IMR-90 (cell line): ENCODE measurements at regions not wholly inside any gene's neighbourhood (a gene's known extent, or its start where the extent isn't known, plus 50 kb on each side); places are given as distances from the start of the nearest gene placed in this dataset.

Source experiments
- ATAC-seq: fragments of 200-7000 bp; cut with Tn5 transposase; 2 replicates; pipeline ENCODE4 v1.9.1; 2020; ENCODE audit warnings: low read depth, mild to moderate bottlenecking, moderate library complexity
- BruUV-seq: library from RNA; stranded (reverse); fragments of 400-500 nt; replicated peaks from 2 replicates; lab custom pipeline; 2021; lab: Mats Ljungman, UMichigan
- CTCF ChIA-PET: fragments of 300-600 bp; formaldehyde crosslinking; extraction: SDS; loops from one replicate; lab custom pipeline; 2021; ENCODE audit warnings: antibody characterized with exemption; lab: Yijun Ruan, JAX
- POLR2A ChIA-PET: fragments of 300-600 bp; sonication (Branson Sonifier 250); formaldehyde crosslinking; loops from one replicate; lab custom pipeline; 2022; ENCODE audit warnings: antibody characterized with exemption; ENCODE audit not compliant: unreplicated experiment; lab: Charles Lee
- DNase-seq: peaks from one replicate; pipeline ENCODE4 v3.0.0; 2013
- H2AFZ ChIP-seq: replicated peaks from 2 replicates; pipeline ENCODE3; 2013; ENCODE audit warnings: low read length, mild to moderate bottlenecking; ENCODE audit not compliant: poor library complexity
- H2AK5ac ChIP-seq: 2 replicates; pipeline ENCODE4 v1.6.1; 2013; ENCODE audit warnings: low read depth, low read length, inconsistent platforms
- H2AK9ac ChIP-seq: replicated peaks from 2 replicates; pipeline ENCODE3; 2013; ENCODE audit warnings: mild to moderate bottlenecking, low read depth, low read length, moderate library complexity; ENCODE audit not compliant: poor library complexity
- H2BK120ac ChIP-seq: 2 replicates; pipeline ENCODE4 v1.6.1; 2013; ENCODE audit warnings: low read depth, low read length, inconsistent platforms
- H2BK15ac ChIP-seq: 3 replicates; pipeline ENCODE4 v1.6.1; 2013; ENCODE audit warnings: low read depth, low read length, inconsistent platforms
- H2BK20ac ChIP-seq: 2 replicates; pipeline ENCODE4 v1.6.1; 2013; ENCODE audit warnings: low read depth, mild to moderate bottlenecking, inconsistent platforms, low read length, moderate library complexity
- H2BK5ac ChIP-seq: 2 replicates; pipeline ENCODE4 v1.6.1; 2013; ENCODE audit warnings: mild to moderate bottlenecking, low read depth, low read length, inconsistent platforms; ENCODE audit not compliant: poor library complexity, severe bottlenecking
- H3K14ac ChIP-seq: replicated peaks from 2 replicates; pipeline ENCODE4 v1.6.1; 2013; ENCODE audit warnings: low read depth, low read length, inconsistent platforms
- H3K18ac ChIP-seq: 2 replicates; pipeline ENCODE4 v1.6.1; 2013; ENCODE audit warnings: low read depth, low read length, control low read depth
- H3K23ac ChIP-seq: 2 replicates; pipeline ENCODE4 v1.6.1; 2013; ENCODE audit warnings: low read depth, low read length, inconsistent platforms
- H3K27ac ChIP-seq: 2 replicates; pipeline ENCODE4 v1.5.1; 2013; ENCODE audit warnings: mild to moderate bottlenecking, control low read depth, low read length; ENCODE audit not compliant: insufficient read depth
- H3K27me3 ChIP-seq: 2 replicates; pipeline ENCODE4 v1.6.1; 2013; ENCODE audit warnings: low read length; ENCODE audit not compliant: control insufficient read depth, insufficient read depth
- H3K36me3 ChIP-seq: 2 replicates; pipeline ENCODE4 v1.6.1; 2013; ENCODE audit warnings: low read length, mixed read lengths; ENCODE audit not compliant: control insufficient read depth, insufficient read depth
- H3K4ac ChIP-seq: 2 replicates; pipeline ENCODE4 v1.6.1; 2013; ENCODE audit warnings: low read depth, low read length, inconsistent platforms
- H3K4me1 ChIP-seq: 2 replicates; pipeline ENCODE4 v1.6.1; 2013; ENCODE audit warnings: low read length, mixed read lengths; ENCODE audit not compliant: control insufficient read depth, insufficient read depth
- H3K4me2 ChIP-seq: 2 replicates; pipeline ENCODE4 v1.6.1; 2013; ENCODE audit warnings: low read depth, mild to moderate bottlenecking, control low read depth, low read length, moderate library complexity
- H3K4me3 ChIP-seq: 2 replicates; pipeline ENCODE4 v1.5.1; 2013; ENCODE audit warnings: low read depth, mild to moderate bottlenecking, control low read depth, low read length, moderate library complexity; ENCODE audit not compliant: insufficient read depth
- H3K56ac ChIP-seq: 2 replicates; pipeline ENCODE4 v1.6.1; 2013; ENCODE audit warnings: low read length, inconsistent platforms; ENCODE audit not compliant: insufficient read depth; ENCODE audit errors: extremely low read depth
- H3K79me1 ChIP-seq, 2 experiments: 2 replicates each; pipeline ENCODE4 v1.6.1; 2013; ENCODE audit warnings: low read length in 2 of 2, inconsistent platforms in 1 of 2, low read depth in 1 of 2
- H3K9ac ChIP-seq: 2 replicates; pipeline ENCODE4 v1.6.1; 2013; ENCODE audit warnings: low read depth, low read length, control low read depth
- H3K9me1 ChIP-seq: 2 replicates; pipeline ENCODE4 v1.6.1; 2013; ENCODE audit warnings: low read length, inconsistent platforms; ENCODE audit not compliant: insufficient read depth
- H3K9me3 ChIP-seq: 2 replicates; pipeline ENCODE4 v1.6.1; 2013; ENCODE audit warnings: low read length; ENCODE audit not compliant: control insufficient read depth, insufficient read depth
- H4K20me1 ChIP-seq: 2 replicates; pipeline ENCODE4 v1.6.1; 2013; ENCODE audit warnings: low read length, inconsistent platforms; ENCODE audit not compliant: insufficient read depth
- H4K5ac ChIP-seq: 2 replicates; pipeline ENCODE4 v1.6.1; 2013; ENCODE audit warnings: mild to moderate bottlenecking, low read depth, low read length, control low read depth
- H4K8ac ChIP-seq, 2 experiments: 2 replicates each; pipeline ENCODE4 v1.6.1; 2013; ENCODE audit warnings: low read depth in 2 of 2, low read length in 2 of 2, control low read depth in 1 of 2, inconsistent platforms in 1 of 2
- H4K91ac ChIP-seq: 2 replicates; pipeline ENCODE4 v1.6.1; 2013; ENCODE audit warnings: low read depth, low read length, inconsistent platforms; ENCODE audit not compliant: insufficient read depth
- BHLHE40 ChIP-seq: fragments of 150-350 bp; IDR thresholded peaks from 2 replicates; pipeline ENCODE4 v1.6.1; 2016; ENCODE audit warnings: mild to moderate bottlenecking, low read depth, low read length
- CEBPB ChIP-seq: IDR thresholded peaks from 2 replicates; pipeline ENCODE4 v1.6.1; 2012; ENCODE audit warnings: low read depth, low read length, improper control_type of control experiment
- CHD1 ChIP-seq: IDR thresholded peaks from 2 replicates; pipeline ENCODE4 v1.6.1; 2012; ENCODE audit warnings: low read depth, low read length, improper control_type of control experiment
- CTCF ChIP-seq: conservative IDR thresholded peaks from 2 replicates; pipeline ENCODE4 v1.5.1; 2012; ENCODE audit warnings: mild to moderate bottlenecking, low read depth, low read length, improper control_type of control experiment
- ELK1 ChIP-seq: fragments of 150-350 bp; IDR thresholded peaks from 2 replicates; pipeline ENCODE4 v1.6.1; 2016; ENCODE audit warnings: low read depth, mild to moderate bottlenecking, low read length, moderate library complexity, borderline replicate concordance
- MAFK ChIP-seq: IDR thresholded peaks from 2 replicates; pipeline ENCODE4 v1.6.1; 2012; ENCODE audit warnings: low read depth, low read length, improper control_type of control experiment
- MAZ ChIP-seq: IDR thresholded peaks from 2 replicates; pipeline ENCODE4 v1.6.1; 2012; ENCODE audit warnings: low read depth, mild to moderate bottlenecking, low read length, improper control_type of control experiment, moderate library complexity, borderline replicate concordance
- MXI1 ChIP-seq: IDR thresholded peaks from 2 replicates; pipeline ENCODE4 v1.6.1; 2012; ENCODE audit warnings: low read depth, mild to moderate bottlenecking, low read length, moderate library complexity, borderline replicate concordance
- NFE2L2 ChIP-seq: fragments of 150-350 bp; IDR thresholded peaks from 2 replicates; pipeline ENCODE4 v1.6.1; 2016; ENCODE audit warnings: low read depth, mild to moderate bottlenecking, low read length
- POLR2A ChIP-seq: IDR thresholded peaks from 2 replicates; pipeline ENCODE4 v1.6.1; 2012; ENCODE audit warnings: mild to moderate bottlenecking, low read depth, low read length
- RAD21 ChIP-seq: IDR thresholded peaks from 2 replicates; pipeline ENCODE4 v1.6.1; 2012; ENCODE audit warnings: low read length, improper control_type of control experiment
- RCOR1 ChIP-seq: IDR thresholded peaks from 2 replicates; pipeline ENCODE4 v1.6.1; 2012; ENCODE audit warnings: mild to moderate bottlenecking, low read length, improper control_type of control experiment; ENCODE audit not compliant: insufficient replicate concordance
- RFX5 ChIP-seq: IDR thresholded peaks from 2 replicates; pipeline ENCODE4 v1.8.0; 2012; ENCODE audit warnings: low read depth, mild to moderate bottlenecking, low read length, moderate library complexity
- SMC3 ChIP-seq: fragments of 150-350 bp; IDR thresholded peaks from 2 replicates; pipeline ENCODE4 v1.6.1; 2016; ENCODE audit warnings: low read depth, mild to moderate bottlenecking, antibody characterized with exemption, low read length, moderate library complexity
- USF2 ChIP-seq: fragments of 150-350 bp; IDR thresholded peaks from 2 replicates; pipeline ENCODE4 v1.6.1; 2017; ENCODE audit warnings: mild to moderate bottlenecking, antibody characterized with exemption, low read length, low read depth
- WGBS, 2 experiments: methylation state at CpG; one replicate each; pipeline versions ENCODE4 v1.1.5 to v1.1.7; 2013; ENCODE audit warnings: missing lambda C conversion rate in 2 of 2; ENCODE audit not compliant: insufficient read length in 1 of 2; ENCODE audit errors: extremely low coverage in 2 of 2; 5-methylcytosine and 5-hydroxymethylcytosine counted together
- dilution Hi-C: fragments of 300-500 bp; cut with HindIII; formaldehyde crosslinking; loops from one replicate; pipeline ENCODE4 v1.14.3; 2018; ENCODE audit warnings: low sequenced_read_pairs; ENCODE audit not compliant: unreplicated experiment
- in situ Hi-C: fragments of 300-500 bp; cut with MboI; formaldehyde crosslinking; loops from 3 replicates; pipeline ENCODE4 v1.14.3; 2019; ENCODE audit warnings: low sequenced_read_pairs, inconsistent platforms, mixed read lengths
- intact Hi-C: fragments of 100-400 bp; cut with micrococcal nuclease; formaldehyde crosslinking; loops from 2 replicates; pipeline ENCODE4 v1.10.0; 2022

- H3K56ac ChIP-seq = no peak overlapping the region
- no peaks in the 10 kb centered on the region for H3K9me1 ChIP-seq
- no peak overlapping the region for H2BK15ac ChIP-seq
- no peak overlapping the region for H2AK5ac ChIP-seq
- in situ Hi-C loops = no loop called here
- intact Hi-C loops = no loop called here
- TF ChIP-seq POLR2A (no peak), CHD1 (no peak), RFX5 (no peak), RAD21 (no peak), MXI1 (no peak), CEBPB (no peak), NFE2L2 (no peak), MAZ (no peak), RCOR1 (no peak), MAFK (no peak), SMC3 (no peak), BHLHE40 (no peak), ELK1 (no peak), USF2 (no peak), CTCF (no peak)
- H2AFZ ChIP-seq = no peak overlapping the region
- H3K14ac ChIP-seq = no peak overlapping the region
- no peaks in the 10 kb centered on the region for H3K36me3 ChIP-seq
- ChIA-PET POLR2A (no interaction called here), CTCF (no interaction called here)
- H4K20me1 ChIP-seq = no peaks in the 10 kb centered on the region
- no peak overlapping the region for H2BK20ac ChIP-seq
- dilution Hi-C loops = no loop called here
- no peak overlapping the region for H3K27ac ChIP-seq
- H4K91ac ChIP-seq = no peak overlapping the region
- H3K4me2 ChIP-seq = no peak overlapping the region
- no peak overlapping the region for H3K18ac ChIP-seq
- H2BK120ac ChIP-seq = no peak overlapping the region
- no peak overlapping the region for H4K5ac ChIP-seq
- WGBS, 2 experiments = no CpG with 5 or more reads among the region's 3 CpGs
- no peaks in the 10 kb centered on the region; the same call in 1 of the 2 replicates for H3K9me3 ChIP-seq
- no peaks in the 10 kb centered on the region for H3K4me1 ChIP-seq
- DNase-seq = no peak
- no TSS peak for BruUV-seq
- no peak overlapping the region for H3K4ac ChIP-seq
- H3K27me3 ChIP-seq = no peaks in the 10 kb centered on the region
- no peaks in the 10 kb centered on the region for H3K79me1 ChIP-seq
- no peak for ATAC-seq
- no peak overlapping the region for H3K23ac ChIP-seq
- no peak overlapping the region for H2BK5ac ChIP-seq
- H4K8ac ChIP-seq = no peak overlapping the region
- H2AK9ac ChIP-seq = no peak overlapping the region
- H3K9ac ChIP-seq = no peak overlapping the region
- H3K4me3 ChIP-seq = no peak overlapping the region
These were observed 1057.2 kb upstream of the EDIL3 start for GRCh38 chr5:85441853-85442252.
